GM18951 (cell line): ENCODE measurements at regions not wholly inside any gene's neighbourhood (a gene's known extent, or its start where the extent isn't known, plus 50 kb on each side); places are given as distances from the start of the nearest gene placed in this dataset.

Experiments used
- POLR2A ChIP-seq: IDR thresholded peaks from 4 replicates; pipeline ENCODE4 v1.6.1; 2011; ENCODE audit warnings: mild to moderate bottlenecking; ENCODE audit not compliant: insufficient read length, insufficient read depth; ENCODE audit errors: extremely low read depth
- in situ Hi-C: fragments of 300-500 bp; cut with MboI; formaldehyde crosslinking; loops from one replicate; pipeline ENCODE4 v1.12.0; 2022; ENCODE audit warnings: low sequenced_read_pairs, mixed read lengths, inconsistent platforms; ENCODE audit not compliant: unreplicated experiment

DNA sequence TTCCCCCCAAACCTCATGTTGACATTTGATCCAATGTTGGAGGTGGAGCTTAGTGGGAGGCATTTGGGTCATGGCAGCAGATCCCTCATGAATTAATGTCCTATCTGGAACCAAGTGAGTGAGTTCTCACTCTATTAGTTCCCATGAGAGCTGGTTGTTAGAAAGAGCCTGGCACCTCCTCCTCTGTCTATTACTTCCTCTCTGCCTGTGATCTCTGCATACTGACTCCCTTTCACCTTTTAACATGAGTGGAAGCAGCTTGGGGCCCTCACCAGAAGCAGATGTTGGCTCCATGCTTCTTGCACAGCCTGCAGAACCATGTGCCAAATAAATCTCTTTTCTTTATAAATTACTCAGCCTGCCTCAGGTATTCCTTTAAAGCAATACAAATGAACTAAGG, 127.3 kb upstream of the RALGAPA2 start:
- no peak for TF ChIP-seq POLR2A
- in situ Hi-C loops, result loop anchor here (10.0 to 25.0 kb wide), 2 partner anchors 398 to 665 kb away; no protein-coding TSS in a partner anchor

DNA sequence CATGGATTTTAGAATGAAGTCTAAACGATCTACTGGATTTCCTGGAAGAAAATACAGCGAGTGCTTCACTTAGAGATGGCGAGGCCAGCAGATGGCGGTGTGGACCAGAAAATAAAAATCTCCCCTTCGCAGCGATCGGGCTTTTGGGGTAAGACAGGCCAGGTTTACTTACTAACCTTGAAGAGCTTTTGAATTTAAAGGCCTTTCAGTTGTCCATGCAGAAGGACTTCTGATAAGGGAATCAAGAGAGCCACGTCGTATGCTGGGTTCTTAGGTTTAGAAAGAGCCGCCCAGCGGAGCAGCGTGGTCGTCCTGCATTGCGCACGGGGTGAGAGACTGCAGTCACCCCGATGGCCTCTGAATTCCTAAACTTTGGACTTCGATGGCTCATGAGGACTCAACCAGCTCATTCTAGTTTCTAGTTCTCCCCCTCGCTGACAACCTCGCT, 125.2 kb upstream of the RALGAPA2 start:
- in situ Hi-C loops, result loop anchor here (10.0 to 25.0 kb wide), 2 partner anchors 400 to 667 kb away; no protein-coding TSS in a partner anchor

DNA sequence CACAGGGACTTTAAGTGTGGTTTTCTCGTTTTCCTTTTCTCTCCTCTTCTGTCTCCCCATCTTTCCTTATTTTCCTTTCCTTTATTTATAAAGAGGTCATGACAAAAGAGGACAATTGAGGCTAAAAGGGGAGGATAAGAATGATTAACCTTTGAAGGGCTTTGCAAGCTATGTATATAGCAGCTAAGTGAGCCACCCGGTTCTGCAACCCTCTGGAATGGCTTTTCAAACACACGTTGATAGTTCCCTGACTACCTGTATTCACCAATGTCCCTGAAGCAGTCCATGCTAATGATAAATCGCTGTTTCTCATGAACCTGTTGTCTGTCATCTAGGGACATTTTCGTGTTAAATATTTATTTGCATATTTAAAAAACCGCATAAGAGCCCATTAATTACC, 124.4 kb upstream of the RALGAPA2 start:
- in situ Hi-C loops, result loop anchor here (10.0 to 25.0 kb wide), 2 partner anchors 400 to 668 kb away; no protein-coding TSS in a partner anchor
- TF ChIP-seq POLR2A, result no peak

More for the DNA sequence above, 125.2 kb upstream of the RALGAPA2 start:
- no peak for TF ChIP-seq POLR2A

DNA sequence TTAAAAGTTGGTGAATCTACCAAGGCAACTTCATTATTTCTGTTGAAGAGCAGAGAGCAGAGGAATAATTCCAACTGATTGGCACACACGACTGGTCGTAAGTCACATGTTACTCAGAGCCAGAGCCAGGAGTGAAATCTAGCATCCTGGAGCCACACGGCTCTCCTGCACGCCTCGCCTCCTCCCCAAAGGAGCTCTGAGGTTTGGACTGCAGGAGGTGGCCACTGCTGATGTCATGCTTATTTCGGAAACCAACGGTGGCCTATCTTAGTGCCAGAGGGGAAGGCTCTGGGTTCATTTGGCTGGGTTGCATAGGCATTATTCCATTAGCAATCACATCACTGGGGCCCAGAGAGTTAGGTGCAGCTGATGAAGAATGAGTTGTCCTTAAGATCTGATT, 123.5 kb upstream of the RALGAPA2 start:
- TF ChIP-seq POLR2A, result no peak
- in situ Hi-C loops, result loop anchor here (10.0 to 25.0 kb wide), 2 partner anchors 401 to 669 kb away; no protein-coding TSS in a partner anchor

DNA sequence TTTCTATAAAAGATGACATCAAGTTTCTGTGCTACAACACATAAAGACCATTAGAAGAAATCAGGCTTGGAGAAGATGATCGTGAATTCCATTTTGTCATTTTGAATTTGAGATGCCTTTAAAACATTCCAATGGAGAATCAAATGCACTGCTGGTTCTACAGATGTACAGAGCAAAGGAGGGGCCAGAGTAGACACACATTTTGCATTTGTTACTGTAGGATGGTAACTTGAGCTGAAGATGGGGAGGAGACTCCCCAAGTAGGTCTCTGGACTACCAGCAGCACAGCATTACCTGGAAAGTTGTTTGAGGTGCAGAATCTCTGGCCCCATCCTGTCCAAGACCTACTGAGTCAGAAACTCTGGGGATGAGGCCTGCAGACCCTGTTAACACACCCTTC, 121.6 kb upstream of the RALGAPA2 start:
- in situ Hi-C loops, result loop anchor here (10.0 to 25.0 kb wide), 2 partner anchors 403 to 671 kb away; no protein-coding TSS in a partner anchor
- TF ChIP-seq POLR2A, result no peak

DNA sequence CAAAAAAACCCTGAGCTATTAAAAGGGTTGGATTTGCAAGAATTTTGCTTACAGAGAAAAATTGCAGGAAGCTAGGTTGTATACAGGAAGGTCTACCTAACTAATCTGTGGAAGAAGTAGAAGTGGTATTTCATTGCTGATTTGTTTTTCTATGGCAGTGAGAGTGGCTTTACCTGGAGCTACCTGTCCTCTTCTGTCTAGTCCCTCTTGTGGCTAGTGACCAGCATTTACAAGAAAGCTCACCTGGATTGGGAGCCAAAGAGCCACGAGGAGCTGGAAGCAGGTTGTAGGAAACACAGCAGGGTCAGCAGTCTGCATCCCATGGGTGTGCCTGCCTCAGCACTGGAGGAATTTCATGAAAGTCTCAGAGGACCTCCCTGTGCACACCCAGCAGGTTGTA, 120.3 kb upstream of the RALGAPA2 start:
- in situ Hi-C loops, result loop anchor here (10.0 to 25.0 kb wide), 2 partner anchors 405 to 672 kb away; no protein-coding TSS in a partner anchor
- TF ChIP-seq POLR2A, result no peak

DNA sequence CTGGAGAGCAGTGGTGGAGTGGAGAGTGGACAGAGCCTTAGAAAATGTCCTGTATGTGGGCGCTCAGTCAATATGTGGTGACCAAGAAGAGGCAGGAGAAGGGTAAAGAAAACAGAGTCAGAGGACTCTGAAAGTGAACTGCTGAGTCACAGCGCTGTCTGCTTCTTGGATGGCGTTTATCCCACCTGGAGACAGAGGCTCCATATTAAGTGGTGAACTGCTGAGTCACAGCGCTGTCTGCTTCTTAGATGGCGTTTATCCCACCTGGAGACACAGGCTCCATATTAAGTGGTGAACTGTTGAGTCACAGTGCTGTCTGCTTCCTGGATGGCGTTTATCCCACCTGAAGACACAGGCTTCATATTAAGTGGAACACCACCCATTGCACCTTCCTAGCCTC, 119.3 kb upstream of the RALGAPA2 start:
- in situ Hi-C loops, result loop anchor here (10.0 to 25.0 kb wide), 2 partner anchors 406 to 673 kb away; no protein-coding TSS in a partner anchor

DNA sequence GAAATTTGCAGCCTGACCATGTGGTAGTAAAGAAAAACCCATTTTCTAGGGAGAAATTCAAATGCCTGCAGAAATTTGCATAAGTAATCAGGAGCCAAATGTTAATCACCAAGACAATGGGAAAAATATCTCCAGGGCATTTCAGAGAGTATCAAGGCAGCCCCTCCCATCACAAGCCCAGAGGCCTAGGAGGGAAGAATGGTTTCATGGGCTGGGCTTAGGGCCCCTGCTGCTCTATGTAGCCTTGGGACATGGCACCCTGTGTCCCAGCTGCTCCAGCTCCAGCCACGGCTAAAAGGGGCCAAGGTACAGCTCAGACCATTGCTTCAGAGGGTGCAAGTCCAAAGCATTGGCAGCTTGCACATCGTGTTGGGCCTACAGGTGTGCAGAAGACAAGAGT, 117.2 kb upstream of the RALGAPA2 start:
- in situ Hi-C loops, result loop anchor here (10.0 to 25.0 kb wide), 3 partner anchors 165 to 675 kb away; no protein-coding TSS in a partner anchor
- no peak for TF ChIP-seq POLR2A

More for the DNA sequence above, 119.3 kb upstream of the RALGAPA2 start:
- TF ChIP-seq POLR2A, result no peak

DNA sequence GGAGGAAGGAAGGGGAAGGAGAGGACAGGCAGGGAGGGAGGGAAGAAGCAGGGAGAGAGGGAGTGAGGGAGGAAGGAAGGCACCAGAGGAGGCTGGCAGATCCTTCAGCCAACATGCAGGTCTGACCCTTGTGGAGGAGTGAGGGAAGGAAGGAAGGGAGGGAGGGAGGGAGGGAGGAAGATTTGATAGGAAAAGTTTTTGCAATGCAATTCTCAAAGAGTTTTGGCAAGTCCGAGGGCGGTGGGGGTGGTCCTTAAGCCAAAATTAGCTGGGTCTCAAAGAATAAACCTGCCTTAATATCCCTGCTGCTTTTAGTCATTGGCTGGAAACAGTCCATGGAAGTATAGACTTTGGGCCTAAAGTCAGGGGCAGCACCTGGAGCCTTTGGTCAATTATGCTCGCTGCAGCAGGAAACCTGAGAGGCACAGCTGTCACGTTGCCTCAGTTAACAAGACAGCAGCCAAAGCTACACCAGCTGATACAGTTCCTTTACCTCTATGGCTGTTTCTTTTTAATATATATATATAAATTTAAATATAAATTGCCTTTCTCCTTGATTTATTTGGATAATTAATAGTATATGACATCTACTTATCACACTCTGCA, 115.7 kb upstream of the RALGAPA2 start:
- in situ Hi-C loops, result loop anchor here (10.0 to 25.0 kb wide), 2 partner anchors 163 to 409 kb away; no protein-coding TSS in a partner anchor
- TF ChIP-seq POLR2A, result no peak

DNA sequence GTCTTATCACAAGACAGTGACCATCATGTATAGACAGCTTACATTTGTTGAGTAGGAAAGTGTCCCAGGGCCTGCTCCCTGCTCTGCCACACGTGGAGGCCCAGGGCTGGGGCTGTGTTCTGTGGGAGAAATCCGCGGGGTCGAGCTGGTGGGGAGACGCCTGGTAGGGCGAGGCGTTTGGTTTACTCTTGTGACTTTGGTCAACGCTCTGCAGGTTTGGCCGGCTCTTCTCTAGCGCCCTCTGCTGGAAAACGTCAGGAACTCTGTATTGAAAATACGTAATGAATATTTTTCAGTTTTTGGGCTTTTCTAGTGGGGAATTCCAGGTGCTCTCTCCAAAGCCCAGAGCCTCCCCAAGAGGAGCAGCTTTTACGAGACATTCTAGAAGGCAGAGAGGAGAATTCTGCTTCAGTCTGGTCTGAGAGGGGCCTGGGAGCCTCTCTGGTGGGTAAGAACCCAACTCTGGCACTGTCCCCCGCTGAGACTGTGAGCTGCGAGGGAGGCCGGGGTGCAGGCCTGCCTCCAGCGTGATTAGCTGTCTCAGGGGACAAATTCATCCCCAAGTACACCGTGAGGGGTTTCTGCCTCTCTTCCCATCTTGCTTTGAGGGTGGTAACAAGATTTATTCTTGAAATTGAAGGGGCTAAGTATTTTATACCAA, 112.6 kb upstream of the RALGAPA2 start:
- in situ Hi-C loops, result loop anchor here (10.0 to 25.0 kb wide), 2 partner anchors 160 to 412 kb away; no protein-coding TSS in a partner anchor
- no peak for TF ChIP-seq POLR2A

DNA sequence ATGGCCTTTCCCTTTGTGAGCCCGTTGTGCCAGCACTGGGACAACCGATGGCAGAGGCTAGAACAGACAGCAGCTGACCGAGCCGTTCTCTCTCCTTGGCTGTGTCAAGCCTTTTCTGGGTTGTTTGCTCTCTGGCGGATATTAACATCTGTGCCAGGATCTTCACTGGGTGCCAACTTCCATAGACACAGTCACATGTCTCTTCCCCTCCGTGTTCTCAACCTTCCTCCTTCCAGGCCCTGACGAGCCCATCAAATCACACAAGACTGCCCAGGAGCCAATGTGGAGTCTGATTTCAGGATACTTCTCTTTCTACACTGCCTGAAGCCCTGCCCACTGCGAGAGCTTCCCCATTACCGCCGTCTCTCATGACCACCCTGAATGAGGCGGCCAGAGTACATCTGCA, 111.0 kb upstream of the RALGAPA2 start:
- in situ Hi-C loops, result loop anchor here (10.0 kb wide), 1 partner anchor 159 kb away; no protein-coding TSS in a partner anchor
- no peak for TF ChIP-seq POLR2A

DNA sequence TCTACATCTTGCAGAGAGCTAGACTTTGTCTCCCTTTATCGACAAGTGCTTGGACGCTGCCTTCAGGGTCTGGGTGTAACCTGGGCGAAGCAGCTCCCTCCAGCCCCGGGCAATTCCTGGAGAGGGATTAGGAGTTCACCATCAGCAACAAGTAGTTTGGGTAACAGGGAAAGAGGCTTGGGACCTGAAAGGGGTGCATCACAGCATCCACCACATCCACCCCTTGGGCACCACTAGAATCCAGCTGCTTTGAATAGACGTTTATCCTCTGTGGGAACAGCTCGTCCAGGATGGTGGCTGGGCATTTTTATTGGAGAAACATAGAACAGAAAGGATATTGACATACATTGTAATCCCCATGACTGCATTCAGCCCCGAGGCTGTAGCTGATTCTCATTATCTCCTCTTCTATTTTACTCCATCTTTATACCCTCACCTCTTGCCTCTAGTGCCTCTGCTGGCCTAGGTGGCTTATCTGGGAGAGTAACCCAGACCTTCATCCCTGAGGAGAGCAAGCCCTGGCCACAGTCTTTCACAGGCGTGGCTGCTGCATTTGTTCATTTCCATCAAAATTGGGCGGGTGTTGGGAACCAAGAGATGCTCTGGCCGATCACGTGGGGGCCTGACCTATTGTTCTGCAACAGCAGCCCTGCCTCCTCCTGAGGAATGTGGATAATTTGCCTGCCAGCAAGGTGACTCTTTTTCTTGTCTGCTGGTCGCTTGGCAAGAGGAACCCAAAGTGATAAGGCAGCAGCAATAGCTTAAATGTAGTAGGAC, 109.2 kb upstream of the RALGAPA2 start:
- in situ Hi-C loops, result loop anchor here (10.0 kb wide), 1 partner anchor 157 kb away; no protein-coding TSS in a partner anchor
- no peak for TF ChIP-seq POLR2A
